K562 (cell line): ENCODE measurements at regions not wholly inside any gene's neighbourhood (a gene's known extent, or its start where the extent isn't known, plus 50 kb on each side); places are given as distances from the start of the nearest gene placed in this dataset.

Source experiments
- ATAC-seq: fragments of 200-7000 bp; cut with Tn5 transposase; 3 replicates; pipeline ENCODE4 v1.9.1; 2020; ENCODE audit warnings: moderate library complexity
- BruUV-seq: library from RNA; stranded (reverse); fragments of 400-500 nt; replicated peaks from 2 replicates; lab custom pipeline; 2021; lab: Mats Ljungman, UMichigan
- CTCF ChIA-PET: fragments of 300-600 bp; formaldehyde crosslinking; extraction: SDS; loops from one replicate; lab custom pipeline; 2021; ENCODE audit warnings: low intra/inter-chr PET ratio; lab: Yijun Ruan, JAX
- POLR2A ChIA-PET: fragments of 300-600, 350-650 bp; sonication (Branson Sonifier 250); formaldehyde crosslinking; extraction: SDS; loops from one replicate; lab custom pipeline; 2021; ENCODE audit warnings: antibody characterized with exemption, inconsistent platforms; lab: Yijun Ruan, JAX
- DNase-seq, 4 experiments: peaks; one replicate each; pipeline versions ENCODE4 v3.0.0 to v3.0.0-alpha.2; 2011 to 2018; ENCODE audit warnings: low spot score in 3 of 4, mixed read lengths in 3 of 4; ENCODE audit errors: extremely low read depth in 1 of 4
- FAIRE-seq: peaks from 2 replicates; lab custom pipeline; 2011; peaks lifted over from hg19 to GRCh38; lab: Jason Lieb, UNC
- H2AFZ ChIP-seq: 2 replicates; pipeline ENCODE4 v1.6.0; 2011; ENCODE audit warnings: low read depth, low read length, control low read depth, inconsistent platforms
- H3K27ac ChIP-seq: fragments of 200-600 bp; 3 replicates; pipeline ENCODE4 v1.8.0; 2011; ENCODE audit warnings: low read depth, mild to moderate bottlenecking, control low read depth, inconsistent platforms, low read length, moderate library complexity, mixed read lengths; ENCODE audit errors: extremely low read depth
- H3K27me3 ChIP-seq, 2 experiments: fragments of 300-600 bp in 1 of 2; 2 replicates in 1 of 2; 3 replicates in 1 of 2; pipeline versions ENCODE4 v1.6.0 to v1.8.0; 2011; ENCODE audit warnings: inconsistent platforms in 2 of 2, low read length in 2 of 2, mild to moderate bottlenecking in 1 of 2, mixed read lengths in 1 of 2, moderate library complexity in 1 of 2; ENCODE audit not compliant: control insufficient read depth in 2 of 2, insufficient read depth in 2 of 2
- H3K36me3 ChIP-seq: fragments of 300-600 bp; 3 replicates; pipeline ENCODE4 v1.8.0; 2011; ENCODE audit warnings: mild to moderate bottlenecking, low read length, inconsistent platforms; ENCODE audit not compliant: control insufficient read depth, insufficient read depth
- H3K4me1 ChIP-seq, 2 experiments: fragments of 200-600 bp in 1 of 2; replicated peaks in 1 of 2; 2 replicates in 1 of 2; 3 replicates in 1 of 2; pipeline versions ENCODE4 v1.5.1 to v1.8.0; 2011; ENCODE audit warnings: inconsistent platforms in 2 of 2, low read length in 2 of 2, mild to moderate bottlenecking in 1 of 2, mixed read lengths in 1 of 2, moderate library complexity in 1 of 2; ENCODE audit not compliant: control insufficient read depth in 2 of 2, insufficient read depth in 2 of 2
- H3K4me2 ChIP-seq: 2 replicates; pipeline ENCODE4 v1.6.1; 2011; ENCODE audit warnings: low read length, control low read depth, inconsistent platforms, mixed read lengths; ENCODE audit not compliant: insufficient read depth
- H3K4me3 ChIP-seq: fragments of 200-600 bp; sonication (generic), shearing (Covaris generic); 2 replicates; pipeline ENCODE4 v1.5.1; 2016; ENCODE audit warnings: control low read depth, inconsistent platforms
- H3K79me2 ChIP-seq: fragments of 200-600 bp; 3 replicates; pipeline ENCODE4 v1.8.0; 2011; ENCODE audit warnings: low read length, inconsistent platforms; ENCODE audit not compliant: control insufficient read depth, insufficient read depth
- H3K9ac ChIP-seq, 2 experiments: 2 replicates each; pipeline versions ENCODE4 v1.6.0 to v1.6.1; 2011; ENCODE audit warnings: low read depth in 2 of 2, low read length in 2 of 2, control low read depth in 1 of 2, inconsistent platforms in 1 of 2, mild to moderate bottlenecking in 1 of 2, mixed read lengths in 1 of 2; ENCODE audit not compliant: insufficient read depth in 1 of 2
- H3K9me1 ChIP-seq: one replicate; pipeline ENCODE4 v1.6.0; 2011; ENCODE audit warnings: inconsistent platforms, mild to moderate bottlenecking, low read length, moderate library complexity; ENCODE audit not compliant: control insufficient read depth, insufficient read depth
- H3K9me3 ChIP-seq: replicated peaks from 2 replicates; pipeline ENCODE4 v1.5.1; 2011; ENCODE audit warnings: low read depth, low read length, inconsistent platforms; ENCODE audit not compliant: control insufficient read depth, insufficient read depth
- H4K20me1 ChIP-seq: replicated peaks from 2 replicates; pipeline ENCODE4 v1.6.1; 2011; ENCODE audit warnings: low read length, inconsistent platforms, mixed read lengths; ENCODE audit not compliant: control insufficient read depth, insufficient read depth
- CBX1 ChIP-seq: sonication (generic); IDR thresholded peaks from 2 replicates; pipeline ENCODE4 v1.6.1; 2016; ENCODE audit warnings: antibody characterized with exemption, low read depth, mild to moderate bottlenecking
- CREM ChIP-seq: IDR thresholded peaks from 2 replicates; pipeline ENCODE4 v1.6.1; 2014; ENCODE audit warnings: antibody characterized with exemption, low read depth
- DIDO1 ChIP-seq: fragments of 450-650 bp; IDR thresholded peaks from 2 replicates; pipeline ENCODE4 v1.6.1; 2016; ENCODE audit warnings: low read depth, missing biosample characterization, missing genetic modification characterization
- MTF1 ChIP-seq: fragments of 250-450 bp; sonication (Bioruptor Pico); IDR thresholded peaks from 2 replicates; pipeline ENCODE4 v1.9.0; 2021; ENCODE audit warnings: moderate library complexity, mild to moderate bottlenecking, inconsistent platforms, borderline replicate concordance
- POU5F1 ChIP-seq: fragments of 150-350 bp; IDR thresholded peaks from 2 replicates; pipeline ENCODE4 v1.6.1; 2014; ENCODE audit warnings: borderline replicate concordance, low read length, low read depth, mild to moderate bottlenecking; ENCODE audit not compliant: partially characterized antibody
- RAD21 ChIP-seq, 2 experiments: fragments of 250-450 bp in 1 of 2; fragments of 450-650 bp in 1 of 2; sonication (Bioruptor Pico) in 1 of 2; formaldehyde crosslinking in 1 of 2; IDR thresholded peaks in 1 of 2; conservative IDR thresholded peaks in 1 of 2; 2 replicates each; pipeline versions ENCODE4 v1.4.0 to v1.8.0; 2020 to 2022; ENCODE audit warnings: mild to moderate bottlenecking in 2 of 2, moderate library complexity in 1 of 2
- SMC3 ChIP-seq: conservative IDR thresholded peaks from 2 replicates; pipeline ENCODE4 v1.6.1; 2011; ENCODE audit warnings: low read depth, low read length, improper control_type of control experiment; ENCODE audit not compliant: insufficient read depth
- TAF7 ChIP-seq: fragments of 450-650 bp; IDR thresholded peaks from 2 replicates; pipeline ENCODE4 v1.6.1; 2016; ENCODE audit warnings: missing genetic modification characterization, missing compliant biosample characterization
- TRIM28 ChIP-seq: fragments of 450-650 bp; IDR thresholded peaks from 2 replicates; pipeline ENCODE4 v1.6.1; 2017
- ZBTB9 ChIP-seq: fragments of 450-650 bp; formaldehyde crosslinking; IDR thresholded peaks from 2 replicates; pipeline ENCODE4 v1.4.0; 2020; ENCODE audit warnings: mild to moderate bottlenecking, moderate library complexity
- ZNF282 ChIP-seq: sonication (generic); formaldehyde crosslinking; IDR thresholded peaks from 2 replicates; pipeline ENCODE4 v1.8.1; 2023; ENCODE audit warnings: missing genetic modification reagents
- ZNF518B ChIP-seq: fragments of 250-450 bp; sonication (Bioruptor Pico); IDR thresholded peaks from 2 replicates; pipeline ENCODE4 v1.5.0; 2021; ENCODE audit warnings: mild to moderate bottlenecking, moderate library complexity
- ZNF707 ChIP-seq: fragments of 250-450 bp; sonication (Bioruptor Pico); conservative IDR thresholded peaks from 2 replicates; pipeline ENCODE4 v1.8.0; 2022; ENCODE audit warnings: inconsistent platforms, mild to moderate bottlenecking, moderate library complexity
- WGBS: fragments of 100-300 bp; shearing (Covaris generic); methylation state at CpG from one replicate; pipeline ENCODE4 v1.1.6; 2016; ENCODE audit warnings: low coverage, mixed read lengths; ENCODE audit not compliant: insufficient coverage; ENCODE audit errors: missing lambda C conversion rate; 5-methylcytosine and 5-hydroxymethylcytosine counted together
- in situ Hi-C: fragments of 300-500 bp; cut with MboI; formaldehyde crosslinking; loops from 4 replicates; pipeline ENCODE4 v1.15.0; 2018; ENCODE audit warnings: inconsistent platforms, mixed read lengths
- intact Hi-C: fragments of 100-400 bp; cut with micrococcal nuclease; formaldehyde crosslinking; loops from 2 replicates; pipeline ENCODE4 v1.14.2; 2022
- TF ChIP-seq, protein P1 (sequence below), 3 experiments: IDR thresholded peaks in 2 of 3; conservative IDR thresholded peaks in 1 of 3; 2 replicates each; pipeline ENCODE4 v1.5.1; 2011 to 2012; ENCODE audit warnings: low read length in 3 of 3, mild to moderate bottlenecking in 3 of 3, control low read depth in 2 of 3, improper control_type of control experiment in 1 of 3, inconsistent platforms in 1 of 3, low read depth in 1 of 3, mixed read lengths in 1 of 3, moderate library complexity in 1 of 3; ENCODE audit not compliant: insufficient read depth in 2 of 3

- Histone ChIP-seq H3K79me2 (no peaks in the 10 kb centered on the region), H3K9ac (no peak overlapping the region), H2AFZ (no peak overlapping the region), H4K20me1 (no peaks in the 10 kb centered on the region), H3K4me3 (no peak overlapping the region), H3K4me1 (no peaks in the 10 kb centered on the region), H3K4me2 (no peak overlapping the region), H3K36me3 (no peaks in the 10 kb centered on the region), H3K9me3 (no peaks in the 10 kb centered on the region), H3K27me3 (no peaks in the 10 kb centered on the region), H3K9me1 (no peaks in the 10 kb centered on the region), H3K27ac (no peak overlapping the region)
- no TSS peak for BruUV-seq
- FAIRE-seq (peak; percentile 88), ATAC-seq (peak; percentile 70; the same call in 2 of the 3 replicates), DNase-seq (peak in 3 of 4 experiments; percentile 11 to 44 (median 27))
- CTCF ChIA-PET, result interaction anchor here (0.8 kb wide), 1 partner anchor 1226 kb away, joined by 10 read pairs; no protein-coding TSS in a partner anchor
- intact Hi-C loops (no loop called here), in situ Hi-C loops (no loop called here)
- WGBS, result 7% methylated on average over 8 of the region's 8 CpGs
- POLR2A ChIA-PET, result interaction anchor here (0.6 kb wide), 1 partner anchor 13 kb away, joined by 3 read pairs; no protein-coding TSS in a partner anchor
- TF ChIP-seq ZNF707 (no peak), TAF7 (tag) (no peak), ZBTB9 (CRISPR knock-in tag) (no peak), CBX1 (no peak), TRIM28 (no peak), ZNF282 (CRISPR knock-in tag) (no peak), MTF1 (no peak), DIDO1 (no peak), CREM (no peak), RAD21 (CRISPR knock-in tag; conservative IDR thresholded peaks at IDR 0.05 in 1 of 2, IDR thresholded peaks at IDR 0.05 in 1 of 2) (peak; percentile 46 to 72), POU5F1 (no peak), SMC3 (peak; percentile 23; the same call in 1 of the 2 replicates), ZNF518B (no peak)
- TF ChIP-seq, protein P1, sequence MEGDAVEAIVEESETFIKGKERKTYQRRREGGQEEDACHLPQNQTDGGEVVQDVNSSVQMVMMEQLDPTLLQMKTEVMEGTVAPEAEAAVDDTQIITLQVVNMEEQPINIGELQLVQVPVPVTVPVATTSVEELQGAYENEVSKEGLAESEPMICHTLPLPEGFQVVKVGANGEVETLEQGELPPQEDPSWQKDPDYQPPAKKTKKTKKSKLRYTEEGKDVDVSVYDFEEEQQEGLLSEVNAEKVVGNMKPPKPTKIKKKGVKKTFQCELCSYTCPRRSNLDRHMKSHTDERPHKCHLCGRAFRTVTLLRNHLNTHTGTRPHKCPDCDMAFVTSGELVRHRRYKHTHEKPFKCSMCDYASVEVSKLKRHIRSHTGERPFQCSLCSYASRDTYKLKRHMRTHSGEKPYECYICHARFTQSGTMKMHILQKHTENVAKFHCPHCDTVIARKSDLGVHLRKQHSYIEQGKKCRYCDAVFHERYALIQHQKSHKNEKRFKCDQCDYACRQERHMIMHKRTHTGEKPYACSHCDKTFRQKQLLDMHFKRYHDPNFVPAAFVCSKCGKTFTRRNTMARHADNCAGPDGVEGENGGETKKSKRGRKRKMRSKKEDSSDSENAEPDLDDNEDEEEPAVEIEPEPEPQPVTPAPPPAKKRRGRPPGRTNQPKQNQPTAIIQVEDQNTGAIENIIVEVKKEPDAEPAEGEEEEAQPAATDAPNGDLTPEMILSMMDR (IDR thresholded peaks at IDR 0.05 in 2 of 3, conservative IDR thresholded peaks at IDR 0.05 in 1 of 3; ENCODE audit: insufficient read depth in 2 of 3, low read depth in 1 of 3, low read length in 3 of 3), result peak; percentile 35 to 68 (median 58); a peak in 4 of 6 replicates
Measured at GRCh38 chr12:92608151-92609091, 94.4 kb upstream of the PLEKHG7 start.
